ENCODE measurements at regions not wholly inside any gene's neighbourhood (a gene's known extent, or its start where the extent isn't known, plus 50 kb on each side); places are given as distances from the start of the nearest gene placed in this dataset.

GRCh38 chr6:63023726-63024125 lies 187.5 kb upstream of the FKBP1C start:
- Mint-ChIP-seq H3K27ac (no peak overlapping the region), H3K4me1 (no peaks in the 10 kb centered on the region), H3K36me3 (no peaks in the 10 kb centered on the region), H3K27me3 (ENCODE audit: low read depth) (no peaks in the 10 kb centered on the region), H3K4me3 (no peak overlapping the region), H3K9me3 (peaks cover 16% of the 10 kb centered on the region)
- ChIA-PET CTCF (no interaction called here), POLR2A (no interaction called here)
- DNase-seq (ENCODE audit: low spot score) (no peak), ATAC-seq (no peak)
- TF ChIP-seq ARID4B (CRISPR knock-in tag; IDR thresholded peaks at IDR 0.05; ENCODE audit: borderline replicate concordance) (no peak), NFE2L1 (CRISPR knock-in tag; IDR thresholded peaks at IDR 0.05) (no peak), ZNF671 (CRISPR knock-in tag; IDR thresholded peaks at IDR 0.05) (no peak)

- Mint-ChIP-seq H3K9me3 (peaks cover 21% of the 10 kb centered on the region), H3K36me3 (peaks cover 9% of the 10 kb centered on the region), H3K4me1 (peaks cover 7% of the 10 kb centered on the region; the same call in 1 of the 2 replicates), H3K27ac (no peak overlapping the region), H3K4me3 (no peak overlapping the region), H3K27me3 (ENCODE audit: low read depth) (no peaks in the 10 kb centered on the region; the same call in 1 of the 2 replicates)
- CTCF ChIA-PET = no interaction called here
- TF ChIP-seq ZNF423 (CRISPR knock-in tag; IDR thresholded peaks at IDR 0.05) (no peak), E2F4 (CRISPR knock-in tag; IDR thresholded peaks at IDR 0.05; ENCODE audit: borderline replicate concordance, low read depth) (no peak), ETV6 (CRISPR knock-in tag; IDR thresholded peaks at IDR 0.05) (no peak), ZNF232 (CRISPR knock-in tag; IDR thresholded peaks at IDR 0.05) (no peak), ATF6 (CRISPR knock-in tag; IDR thresholded peaks at IDR 0.05) (no peak), ZNF416 (CRISPR knock-in tag; IDR thresholded peaks at IDR 0.05) (no peak), USF2 (CRISPR knock-in tag; IDR thresholded peaks at IDR 0.05) (no peak), ZSCAN18 (CRISPR knock-in tag; IDR thresholded peaks at IDR 0.05) (no peak), AFF4 (CRISPR knock-in tag; IDR thresholded peaks at IDR 0.05; ENCODE audit: borderline replicate concordance) (no peak), KAT7 (CRISPR knock-in tag; IDR thresholded peaks at IDR 0.05; ENCODE audit: borderline replicate concordance) (no peak), PRDM15 (CRISPR knock-in tag; IDR thresholded peaks at IDR 0.05) (no peak), E2F1 (CRISPR knock-in tag; IDR thresholded peaks at IDR 0.05) (no peak), TEAD4 (CRISPR knock-in tag; IDR thresholded peaks at IDR 0.05) (no peak)
- DNase-seq (ENCODE audit: low spot score) (no peak), ATAC-seq (no peak; the same call in 1 of the 2 replicates)
- POLR2A ChIA-PET = no interaction called here
These were observed 162.1 kb upstream of the FKBP1C start for GRCh38 chr6:63049216-63049615.
